CD4-positive, alpha-beta T cell treated with Interleukin-1 beta for 1 hour (primary cell): ENCODE measurements at regions not wholly inside any gene's neighbourhood (a gene's known extent, or its start where the extent isn't known, plus 50 kb on each side); places are given as distances from the start of the nearest gene placed in this dataset.
"Not testable (repeated sequence)": the region's sequence is repeated elsewhere in the genome, so short reads cannot be mapped to it uniquely, and the experiment has no call there.

Experiments
- DNase-seq, 2 donors: peaks; one replicate each; pipeline ENCODE4 v3.0.0-alpha.2; 2020 to 2022

GRCh38 chr12:89833337-89834252 lies 125.0 kb upstream of the ATP2B1 start:
- DNase-seq = no peak

- DNase-seq = no peak
Measured at GRCh38 chr12:89832336-89832735, 123.7 kb upstream of the ATP2B1 start.

GRCh38 chr12:89831310-89832095 lies 122.9 kb upstream of the ATP2B1 start:
- no peak for DNase-seq

GRCh38 chr12:89829434-89829975 lies 120.9 kb upstream of the ATP2B1 start:
- no peak for DNase-seq

- no peak for DNase-seq
Measured at GRCh38 chr12:89828575-89828974, 119.9 kb upstream of the ATP2B1 start.

- no peak for DNase-seq
Measured at GRCh38 chr12:89827592-89827991, 119.0 kb upstream of the ATP2B1 start.

GRCh38 chr12:89826468-89826867 lies 117.8 kb upstream of the ATP2B1 start:
- DNase-seq = no peak

GRCh38 chr12:89825591-89826449 lies 117.2 kb upstream of the ATP2B1 start:
- peak in 1 of 2 donors; percentile 15 for DNase-seq

- no peak for DNase-seq
Measured at GRCh38 chr12:89824822-89825221, 116.2 kb upstream of the ATP2B1 start.

- not testable (repeated sequence) for DNase-seq
Measured at GRCh38 chr12:89822992-89823391, 114.4 kb upstream of the ATP2B1 start.

GRCh38 chr12:89821896-89822295 lies 113.3 kb upstream of the ATP2B1 start:
- DNase-seq = no peak

GRCh38 chr12:89817501-89818226 lies 109.0 kb upstream of the ATP2B1 start:
- DNase-seq = no peak

- no peak for DNase-seq
Measured at GRCh38 chr12:89815225-89815624, 106.6 kb upstream of the ATP2B1 start.

- no peak for DNase-seq
Measured at GRCh38 chr12:89803412-89803811, 94.8 kb upstream of the ATP2B1 start.

GRCh38 chr12:89801284-89801683 lies 92.6 kb upstream of the ATP2B1 start:
- no peak for DNase-seq

- no peak for DNase-seq
Measured at GRCh38 chr12:89800435-89800834, 91.8 kb upstream of the ATP2B1 start.

- DNase-seq = no peak
Measured at GRCh38 chr12:89799316-89799715, 90.7 kb upstream of the ATP2B1 start.

GRCh38 chr12:89797436-89797835 lies 88.8 kb upstream of the ATP2B1 start:
- DNase-seq = no peak

GRCh38 chr12:89796798-89797382 lies 88.3 kb upstream of the ATP2B1 start:
- no peak for DNase-seq

- DNase-seq = no peak
Measured at GRCh38 chr12:89793946-89794345, 85.3 kb upstream of the ATP2B1 start.

GRCh38 chr12:89791286-89791685 lies 82.6 kb upstream of the ATP2B1 start:
- DNase-seq = no peak

- DNase-seq = peak in 1 of 2 donors; percentile 51
Measured at GRCh38 chr12:89789862-89790261, 81.2 kb upstream of the ATP2B1 start.
